NCI-H187 treated with DMSO at 0.1 percent for 48 hours (cell line): ENCODE measurements at regions not wholly inside any gene's neighbourhood (a gene's known extent, or its start where the extent isn't known, plus 50 kb on each side); places are given as distances from the start of the nearest gene placed in this dataset.

Experiments used
- DNase-seq: peaks from one replicate; lab custom pipeline; 2025; lab: John Stamatoyannopoulos, UW

GRCh38 chr15:66947471-66947870 is 117.9 kb upstream of the SMAD3 start:
- no peak for DNase-seq

GRCh38 chr15:66948294-66948693 is 117.1 kb upstream of the SMAD3 start:
- DNase-seq, result no peak

- DNase-seq, result no peak
Observed at GRCh38 chr15:66950114-66950513, 115.3 kb upstream of the SMAD3 start.

GRCh38 chr15:66951531-66952320 is 113.7 kb upstream of the SMAD3 start:
- no peak for DNase-seq

- DNase-seq, result no peak
Observed at GRCh38 chr15:66952756-66953522, 112.5 kb upstream of the SMAD3 start.

- no peak for DNase-seq
Observed at GRCh38 chr15:66953523-66954229, 111.7 kb upstream of the SMAD3 start.

- DNase-seq, result no peak
Observed at GRCh38 chr15:66954601-66955000, 110.8 kb upstream of the SMAD3 start.

GRCh38 chr15:66955001-66955516 is 110.3 kb upstream of the SMAD3 start:
- no peak for DNase-seq

GRCh38 chr15:66955871-66956585 is 109.4 kb upstream of the SMAD3 start:
- no peak for DNase-seq

- no peak for DNase-seq
Observed at GRCh38 chr15:66956672-66957430, 108.6 kb upstream of the SMAD3 start.

GRCh38 chr15:66957431-66957720 is 108.0 kb upstream of the SMAD3 start:
- DNase-seq, result no peak

- DNase-seq, result no peak
Observed at GRCh38 chr15:66959066-66959465, 106.3 kb upstream of the SMAD3 start.

- no peak for DNase-seq
Observed at GRCh38 chr15:66959875-66960274, 105.5 kb upstream of the SMAD3 start.

- no peak for DNase-seq
Observed at GRCh38 chr15:66960519-66960918, 104.9 kb upstream of the SMAD3 start.

- no peak for DNase-seq
Observed at GRCh38 chr15:66961407-66961884, 104.0 kb upstream of the SMAD3 start.

- no peak for DNase-seq
Observed at GRCh38 chr15:66961901-66962300, 103.5 kb upstream of the SMAD3 start.

- no peak for DNase-seq
Observed at GRCh38 chr15:66962522-66962921, 102.9 kb upstream of the SMAD3 start.

GRCh38 chr15:66963084-66963483 is 102.3 kb upstream of the SMAD3 start:
- DNase-seq, result no peak

- no peak for DNase-seq
Observed at GRCh38 chr15:66963710-66964109, 101.7 kb upstream of the SMAD3 start.

- no peak for DNase-seq
Observed at GRCh38 chr15:66964111-66964738, 101.2 kb upstream of the SMAD3 start.

GRCh38 chr15:66964791-66965190 is 100.6 kb upstream of the SMAD3 start:
- DNase-seq, result no peak
